Stimulated activated CD4-positive, alpha-beta T cell treated with anti-CD3 and anti-CD28 coated beads, Interleukin-15, amount 100 ng/mL, for 48 hours (primary cell): ENCODE measurements at regions not wholly inside any gene's neighbourhood (a gene's known extent, or its start where the extent isn't known, plus 50 kb on each side); places are given as distances from the start of the nearest gene placed in this dataset.
"Not testable (repeated sequence)": the region's sequence is repeated elsewhere in the genome, so short reads cannot be mapped to it uniquely, and the experiment has no call there.

ENCODE experiments used
- DNase-seq, 2 donors: peaks; one replicate each; pipeline ENCODE4 v3.0.0-alpha.2; 2020; ENCODE audit warnings: low read depth in 2 of 2

DNA sequence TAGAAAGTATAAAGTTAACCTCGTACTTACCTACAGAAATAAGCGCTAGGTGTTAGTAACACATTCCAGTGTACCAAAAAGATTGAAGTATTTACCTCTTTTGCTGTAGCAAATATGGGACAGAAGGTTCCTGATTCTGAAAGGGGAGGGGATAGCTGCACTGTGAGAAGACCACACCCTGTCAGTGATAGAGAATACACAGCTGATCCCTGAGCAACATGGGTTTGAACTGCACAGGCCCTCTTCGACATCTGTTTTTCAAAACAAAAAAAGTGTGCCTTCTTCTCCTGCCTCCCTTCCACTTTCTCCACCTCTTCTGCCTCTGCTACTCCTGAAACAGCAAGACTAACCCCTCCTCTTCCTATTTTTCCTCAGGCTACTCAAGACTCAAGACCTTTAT, 201.8 kb upstream of the SLIT2 start:
- no peak for DNase-seq

DNA sequence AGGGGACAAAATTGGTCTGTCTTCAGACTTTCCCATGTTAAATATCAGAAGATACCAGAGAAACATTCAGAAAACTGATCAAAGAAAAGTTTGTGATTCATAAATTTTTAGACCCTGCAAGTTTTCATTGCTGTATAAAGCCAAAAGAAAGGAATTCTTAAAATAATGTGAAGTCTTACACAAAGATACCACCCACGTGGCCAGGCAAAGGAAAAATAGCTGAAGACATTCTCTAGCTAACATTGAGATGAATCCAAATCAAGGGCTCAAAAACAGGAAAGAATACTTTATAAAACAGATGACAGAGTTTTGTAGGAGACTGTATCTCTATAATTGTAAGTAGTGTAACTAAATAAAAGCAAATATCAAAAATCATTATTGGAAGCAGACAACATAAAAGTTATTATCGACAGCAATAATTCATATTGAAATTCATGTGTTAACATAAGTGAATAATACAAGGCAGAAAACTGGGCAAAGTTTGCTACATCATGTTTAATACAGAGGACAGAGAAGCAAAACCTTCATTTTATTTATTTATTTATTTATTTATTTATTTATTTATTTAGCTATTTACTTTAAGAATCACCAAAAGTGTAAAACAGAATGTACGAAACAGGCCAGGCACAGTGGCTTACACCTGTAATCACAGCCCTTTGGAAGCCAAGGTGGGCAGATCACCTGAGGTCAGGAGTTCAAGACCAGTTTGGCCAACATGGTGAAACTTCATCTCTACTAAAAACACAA, 204.6 kb upstream of the SLIT2 start:
- no peak for DNase-seq

DNA sequence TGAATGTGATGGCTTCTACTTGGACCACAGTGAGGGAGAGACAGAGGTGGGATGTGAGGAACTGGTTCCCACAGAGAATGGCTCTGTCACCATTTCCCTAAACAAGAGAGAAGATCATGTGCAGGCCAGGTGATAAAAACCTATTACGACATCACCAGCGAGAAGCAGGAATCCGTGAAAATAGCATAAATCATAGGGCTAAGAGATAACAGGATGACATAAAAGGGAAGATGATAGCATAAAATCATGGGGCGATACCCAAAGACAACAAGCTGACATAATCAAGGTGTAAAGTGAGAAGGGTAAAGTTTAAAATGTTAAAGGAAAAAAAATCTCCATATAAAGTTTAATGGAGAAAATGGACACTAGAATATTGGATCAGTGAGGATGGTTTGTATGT, 205.5 kb upstream of the SLIT2 start:
- DNase-seq, result no peak

DNA sequence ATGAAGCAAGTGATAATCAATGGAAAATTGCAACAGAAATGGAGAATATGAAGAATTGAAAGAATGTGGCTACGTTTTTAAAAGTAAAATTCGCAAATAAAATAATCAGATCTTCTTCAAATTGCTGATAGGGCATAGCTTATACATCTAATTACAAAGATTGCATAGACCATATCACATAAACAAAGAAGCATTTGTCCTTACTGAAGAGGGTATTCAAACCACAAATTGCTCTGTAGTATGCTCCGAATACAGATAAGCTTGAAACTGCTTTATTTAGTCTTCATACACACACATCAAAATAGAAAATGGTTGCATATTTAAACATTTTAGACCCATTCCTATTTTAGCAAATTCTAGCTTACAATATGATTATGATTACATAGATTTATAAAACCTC, 206.7 kb upstream of the SLIT2 start:
- no peak for DNase-seq

DNA sequence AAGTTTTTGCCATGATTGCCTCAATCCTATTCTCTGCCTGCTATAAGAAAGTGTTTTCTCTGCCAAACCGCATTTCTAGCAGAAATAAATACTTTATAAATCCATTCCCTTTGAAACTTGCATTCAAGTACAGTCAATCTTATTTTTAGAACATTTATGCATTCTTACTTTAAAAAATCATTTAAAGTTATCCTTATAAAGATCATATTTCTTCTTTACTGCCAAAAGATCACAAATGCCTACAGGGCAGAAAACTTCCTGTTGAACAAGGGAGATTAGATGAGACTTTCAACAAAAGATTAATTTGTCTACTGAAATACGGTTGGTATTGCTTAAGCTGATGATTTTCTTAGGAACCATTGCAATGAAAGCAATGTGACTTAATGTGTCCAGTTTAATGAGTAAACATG, 207.2 kb upstream of the SLIT2 start:
- no peak for DNase-seq

DNA sequence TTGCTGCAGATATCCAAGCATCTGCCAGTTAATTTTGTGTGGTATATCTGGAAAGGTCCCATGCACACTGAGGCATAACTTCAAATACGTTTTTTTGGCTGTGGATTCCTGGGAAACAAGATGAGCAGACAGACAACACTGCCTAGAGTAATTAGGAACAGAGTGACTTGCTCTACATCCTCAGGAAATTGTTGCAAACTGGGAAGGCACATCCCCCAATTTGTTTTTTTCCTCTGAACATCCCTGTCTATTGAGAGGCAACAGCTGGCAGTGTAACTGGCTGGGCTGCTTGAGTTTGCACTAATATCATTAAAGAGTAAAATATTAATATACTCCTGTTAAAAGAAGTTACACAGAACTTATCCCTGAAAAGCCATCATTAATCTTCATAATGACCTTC, 207.7 kb upstream of the SLIT2 start:
- no peak for DNase-seq

DNA sequence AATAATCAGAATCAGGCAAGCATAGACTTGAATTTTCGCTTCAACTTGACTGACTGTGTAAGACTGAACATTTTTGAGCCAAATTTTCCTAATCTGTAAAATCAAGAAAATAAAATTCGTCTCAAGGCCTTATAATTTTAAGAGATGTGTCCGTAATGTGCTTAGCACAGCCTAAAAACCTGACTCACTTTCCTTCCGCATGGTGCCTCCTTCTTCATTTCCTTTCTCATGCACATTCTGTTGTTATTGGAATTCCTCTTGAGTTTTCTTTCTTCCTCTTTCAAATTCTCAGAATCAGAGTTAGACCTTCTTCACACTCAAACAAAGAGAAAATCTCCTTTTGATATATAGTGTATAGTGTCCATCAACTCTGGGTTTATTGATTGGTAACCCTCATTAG, 208.9 kb upstream of the SLIT2 start:
- DNase-seq, result no peak

DNA sequence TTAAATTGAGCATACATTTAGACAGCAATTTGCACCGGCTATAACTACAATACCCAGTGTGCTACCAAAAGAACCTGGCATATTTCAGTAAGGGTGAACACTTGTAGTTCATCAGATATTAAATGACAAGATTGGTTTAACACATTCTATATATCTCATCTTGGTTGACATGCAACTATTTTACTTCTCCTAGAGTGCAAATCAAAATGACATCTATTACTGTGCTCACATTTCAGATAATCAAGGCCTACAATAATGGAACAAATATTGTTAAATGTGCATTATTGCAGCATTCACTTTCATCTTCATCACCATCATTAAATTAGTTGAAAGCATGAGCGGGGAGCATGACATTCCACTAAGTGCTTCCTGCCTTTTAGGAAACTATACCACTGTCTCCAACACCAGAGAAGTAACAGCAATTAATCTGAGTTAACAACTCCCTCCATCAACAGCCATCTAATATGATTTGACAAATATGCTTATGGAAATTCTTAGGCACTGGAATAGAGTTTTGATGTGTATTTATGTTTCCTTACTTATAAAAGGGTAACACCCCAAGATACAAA, 209.8 kb upstream of the SLIT2 start:
- no peak for DNase-seq

DNA sequence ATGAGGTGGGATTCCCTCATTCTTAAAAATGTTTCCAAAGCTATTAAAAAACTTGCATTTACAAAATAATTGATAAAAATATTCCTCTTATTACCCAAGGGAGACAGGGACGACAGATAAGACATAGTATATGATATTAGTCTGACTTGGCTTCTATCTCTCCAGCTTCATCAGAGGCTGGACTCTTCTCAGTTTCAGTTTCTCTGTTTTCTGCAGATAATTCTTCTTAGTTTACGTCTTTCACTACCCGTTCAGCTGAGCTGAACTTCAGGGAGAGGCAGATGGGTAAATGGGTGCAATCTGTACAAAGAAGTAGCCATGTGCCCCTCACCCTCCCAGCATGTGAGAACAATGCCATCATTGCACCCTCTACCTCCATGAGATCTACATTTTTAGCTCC, 214.0 kb upstream of the SLIT2 start:
- DNase-seq, result no peak

DNA sequence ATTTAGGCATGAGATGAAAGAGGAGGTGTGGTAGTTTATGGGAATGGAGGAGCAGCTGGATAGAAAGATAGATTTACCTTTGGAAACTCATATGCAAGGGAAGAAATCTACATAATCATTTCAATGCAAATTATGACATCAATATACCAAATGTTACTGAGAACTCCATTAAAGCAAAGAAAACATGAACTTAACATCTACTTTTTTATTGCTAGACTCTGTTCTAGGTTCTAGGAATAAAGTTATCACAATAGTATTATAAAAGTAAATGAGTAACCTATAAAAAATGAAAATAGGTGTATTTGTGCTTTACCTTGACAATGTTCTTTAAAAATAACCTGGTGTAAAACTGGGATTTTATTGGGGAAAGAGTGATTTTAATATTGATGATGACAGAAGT, 221.6 kb upstream of the SLIT2 start:
- DNase-seq, result no peak

DNA sequence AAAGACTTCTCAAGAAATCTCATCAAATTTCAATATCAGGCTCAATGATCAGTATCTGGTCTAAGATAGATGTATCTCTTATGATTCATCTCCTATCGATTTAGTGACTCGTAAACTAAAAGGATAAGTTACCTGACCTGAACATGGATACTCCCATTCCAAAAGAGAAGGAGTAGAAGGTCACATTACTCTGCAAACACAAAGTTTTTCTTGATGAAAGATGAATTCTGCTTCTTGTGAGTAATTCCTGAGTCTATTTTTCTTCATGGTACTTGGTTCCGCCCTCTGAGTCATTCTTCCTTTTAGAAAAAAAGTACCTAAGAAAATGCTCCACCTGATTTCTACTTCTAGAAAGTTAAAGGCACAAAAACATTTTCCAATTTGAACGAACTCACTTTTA, 223.1 kb upstream of the SLIT2 start:
- DNase-seq, result no peak

DNA sequence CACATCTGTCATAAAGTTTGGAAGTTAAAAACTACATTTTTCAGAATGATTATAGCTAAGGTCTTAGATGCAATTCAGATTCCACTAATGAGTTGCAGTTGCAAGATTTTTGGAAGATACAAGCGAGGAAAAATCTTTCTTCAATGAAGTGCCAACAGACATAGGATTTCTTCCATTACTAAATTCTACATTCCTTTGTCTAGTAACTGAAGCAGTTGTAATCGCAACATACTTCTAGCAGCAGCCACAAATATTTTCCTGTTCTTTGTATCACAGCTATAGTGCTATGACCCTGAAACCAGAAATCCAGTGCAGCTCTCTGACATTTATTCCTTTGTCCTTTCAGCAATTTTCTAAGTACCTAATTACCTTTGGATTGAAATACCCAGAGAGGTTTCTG, 225.2 kb upstream of the SLIT2 start:
- no peak for DNase-seq

DNA sequence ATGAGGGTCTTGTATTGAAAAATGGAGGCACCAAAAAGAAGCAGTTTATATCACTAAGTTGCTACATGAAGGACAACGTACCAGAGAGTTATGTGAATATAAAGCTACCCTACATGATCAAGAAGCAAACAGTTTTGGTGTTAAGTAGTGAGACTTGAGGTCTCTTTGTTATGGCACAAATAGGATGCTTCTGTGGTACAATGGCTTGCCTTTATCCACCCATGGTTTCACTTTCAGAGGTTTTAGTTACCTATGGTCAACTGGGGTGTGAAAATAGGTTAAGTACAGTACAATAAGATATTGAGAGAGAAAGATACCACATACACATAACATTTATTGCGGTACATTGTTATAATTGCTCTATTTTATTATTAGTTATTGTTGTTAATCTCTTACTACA, 229.2 kb upstream of the SLIT2 start:
- DNase-seq, result no peak

DNA sequence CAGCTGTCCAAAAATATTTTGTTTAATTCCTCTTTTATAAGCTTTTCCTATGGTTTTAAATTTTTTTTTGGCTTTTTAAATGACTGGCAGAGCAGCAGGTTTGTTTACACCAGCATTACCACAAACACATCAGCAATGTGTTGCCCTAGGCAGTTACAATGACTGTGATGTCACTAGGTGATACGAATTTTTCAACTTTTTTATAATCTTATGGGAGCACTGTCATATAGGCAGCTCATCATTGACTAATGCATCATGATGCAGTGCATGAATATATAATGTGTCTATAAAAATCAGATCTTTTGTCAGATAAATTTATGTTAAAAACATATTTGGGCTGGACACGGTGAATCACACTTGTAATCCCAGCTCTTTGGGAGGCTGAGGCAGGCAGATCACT, 231.6 kb upstream of the SLIT2 start:
- no peak for DNase-seq

DNA sequence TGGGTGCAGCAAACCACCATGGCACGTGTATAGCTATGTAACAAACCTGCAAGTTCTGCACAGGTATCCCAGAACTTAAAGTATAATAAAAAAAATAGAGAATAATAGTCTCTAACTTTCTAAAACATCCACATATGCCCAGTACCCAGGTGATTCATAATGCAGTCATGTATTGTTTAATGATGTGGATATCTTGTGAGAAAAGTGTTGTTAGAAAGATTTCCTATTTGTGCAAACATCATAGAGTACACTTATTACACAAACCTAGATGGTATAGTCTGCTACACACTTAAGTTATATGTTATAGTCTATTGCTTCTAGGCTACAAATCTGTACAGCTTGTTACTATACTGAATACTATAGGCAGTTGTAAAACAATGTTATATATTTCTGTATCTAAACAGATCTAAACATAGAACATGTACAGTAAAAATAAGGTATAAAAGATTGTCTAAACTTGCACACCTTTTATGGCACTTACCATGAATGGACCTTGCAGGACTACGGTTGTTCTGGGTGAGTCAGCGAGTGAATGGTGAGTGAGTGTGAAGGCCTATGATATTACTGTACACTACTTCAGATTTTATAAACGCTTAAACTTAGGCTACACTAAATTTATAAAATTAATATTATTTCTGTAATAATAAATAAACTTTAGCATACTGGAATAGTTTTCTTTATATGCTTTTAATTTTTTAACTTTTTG, 232.2 kb upstream of the SLIT2 start:
- no peak for DNase-seq

DNA sequence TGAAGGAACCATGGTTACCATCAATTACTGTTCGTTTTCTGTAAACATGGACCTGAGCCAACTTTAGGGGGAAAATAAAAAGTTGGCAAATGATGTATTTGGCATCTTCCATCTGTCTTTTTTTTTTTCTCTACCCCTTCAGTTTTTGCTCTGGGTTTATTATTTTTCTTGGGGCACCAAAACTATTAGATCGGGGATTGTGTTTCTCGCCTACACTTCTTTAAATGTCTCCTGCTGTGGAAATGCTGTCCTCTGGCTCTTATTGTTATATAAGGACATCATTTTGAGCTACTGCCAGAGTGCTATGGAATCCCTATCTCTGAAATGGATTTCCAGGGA, 234.0 kb upstream of the SLIT2 start:
- no peak for DNase-seq

DNA sequence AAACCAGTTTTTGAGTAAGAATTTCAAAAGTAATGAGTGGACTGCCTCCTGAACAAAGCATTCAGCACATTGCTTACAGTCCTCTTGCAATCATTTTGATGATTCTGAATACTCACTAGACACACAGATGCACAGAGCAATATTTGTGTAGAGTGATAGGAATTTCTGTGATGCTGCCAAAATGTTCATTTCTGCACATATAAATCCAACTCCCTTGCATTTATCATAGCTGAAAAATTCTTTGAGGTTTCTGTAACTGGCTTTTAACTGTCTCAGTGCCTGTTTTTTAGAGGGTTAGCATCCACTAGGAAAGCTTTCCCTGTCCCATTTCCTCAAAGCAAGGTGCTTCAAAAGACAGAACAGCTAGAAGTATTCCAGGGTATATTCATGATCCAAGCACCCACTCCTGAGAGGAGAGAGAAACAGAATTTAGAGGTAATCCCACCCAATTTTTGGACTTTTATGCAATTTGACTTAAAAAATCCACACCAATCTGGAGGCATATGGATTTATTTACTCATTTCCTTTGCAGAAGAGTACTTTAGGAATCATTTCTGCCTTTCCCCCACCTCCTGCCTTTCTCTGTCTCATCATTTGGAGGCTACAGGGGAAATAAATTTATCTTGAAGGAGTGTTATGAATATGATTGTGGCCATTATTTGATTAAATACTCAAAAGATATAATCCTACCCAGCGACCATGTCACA, 234.5 kb upstream of the SLIT2 start:
- DNase-seq, result no peak

DNA sequence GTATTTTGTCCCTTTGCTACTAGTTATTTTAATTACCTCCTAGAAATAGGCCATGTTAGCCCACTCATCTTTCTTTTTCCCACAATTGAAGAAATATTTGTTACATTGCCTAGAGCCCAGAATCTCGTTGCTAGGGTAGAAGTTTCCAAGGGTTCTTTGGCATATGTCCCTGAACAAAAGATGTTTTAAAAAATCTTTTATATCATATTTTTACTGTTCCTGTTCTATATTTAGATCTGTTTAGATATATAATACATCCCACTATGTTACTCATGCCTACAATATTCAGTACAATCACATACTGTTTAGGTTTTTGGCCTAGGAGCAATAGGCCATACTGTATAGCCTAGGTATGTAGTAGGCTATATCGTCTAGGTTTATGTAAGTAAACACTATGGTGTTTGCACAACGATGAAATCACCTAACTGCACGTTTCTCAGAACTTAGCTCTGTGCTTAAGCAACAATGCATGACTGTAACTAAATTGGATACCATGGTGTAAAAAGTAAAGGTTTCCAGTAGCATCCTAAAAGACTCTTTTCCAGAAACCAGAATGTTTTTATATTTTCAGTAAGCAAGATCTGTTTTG, 236.0 kb upstream of the SLIT2 start:
- no peak for DNase-seq

DNA sequence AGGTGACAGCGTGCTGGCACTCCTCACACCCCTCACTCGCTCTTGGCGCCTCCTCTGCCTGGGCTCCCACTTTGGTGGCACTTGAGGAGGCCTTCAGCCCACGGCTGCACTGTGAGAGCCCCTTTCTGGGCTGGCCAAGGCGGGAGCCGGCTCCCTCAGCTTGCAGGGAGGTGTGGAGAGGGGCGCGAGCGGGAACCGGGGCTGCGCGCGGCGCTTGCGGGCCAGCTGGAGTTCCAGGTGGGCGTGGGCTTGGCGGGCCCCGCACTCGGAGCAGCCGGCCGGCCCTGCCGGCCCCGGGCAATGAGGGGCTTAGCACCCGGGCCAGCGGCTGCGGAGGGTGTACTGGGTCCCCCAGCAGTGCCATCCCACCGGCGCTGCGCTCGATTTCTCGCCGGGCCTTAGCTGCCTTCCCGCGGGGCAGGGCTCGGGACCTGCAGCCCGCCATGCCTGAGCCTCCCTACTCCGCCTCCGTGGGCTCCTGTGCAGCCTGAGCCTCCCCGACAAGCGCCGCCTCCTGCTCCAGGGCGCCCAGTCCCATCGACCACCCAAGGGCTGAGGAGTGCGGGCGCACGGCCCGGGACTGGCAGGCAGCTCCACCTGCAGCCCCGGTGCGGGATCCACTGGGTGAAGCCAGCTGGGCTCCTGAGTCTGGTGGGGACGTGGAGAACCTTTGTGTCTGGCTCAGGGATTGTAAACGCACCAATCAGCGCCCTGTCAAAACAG, 247.7 kb upstream of the SLIT2 start:
- not testable (repeated sequence) for DNase-seq

DNA sequence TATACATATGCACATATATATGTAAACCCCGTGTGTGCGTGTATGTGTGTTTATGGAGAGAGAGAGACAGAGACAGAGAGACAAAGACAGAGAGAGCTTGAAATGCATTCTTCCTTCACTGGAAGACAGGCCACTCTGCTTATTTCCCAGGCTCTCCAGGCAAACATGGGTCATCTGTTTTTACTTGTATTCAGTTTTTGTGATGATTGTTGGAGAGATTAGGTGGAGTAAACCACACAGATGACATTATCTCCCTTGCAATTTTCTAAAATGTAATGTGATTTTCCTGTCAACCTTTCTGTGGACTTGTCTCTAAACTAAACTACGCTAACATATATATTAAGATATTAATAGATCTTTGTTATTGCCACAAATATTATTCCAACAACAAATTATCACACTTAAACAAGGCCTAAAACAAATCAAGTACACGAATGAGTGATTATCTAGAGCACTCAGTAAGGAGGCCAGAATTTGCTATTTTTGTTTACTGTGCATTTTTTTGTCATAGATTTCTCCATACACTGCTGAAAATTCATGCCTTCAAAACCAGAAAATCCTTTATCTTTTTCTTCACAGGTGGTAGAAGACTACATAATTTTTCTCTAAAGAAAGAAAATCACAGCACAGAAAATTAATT, 251.8 kb upstream of the SLIT2 start:
- DNase-seq, result no peak

DNA sequence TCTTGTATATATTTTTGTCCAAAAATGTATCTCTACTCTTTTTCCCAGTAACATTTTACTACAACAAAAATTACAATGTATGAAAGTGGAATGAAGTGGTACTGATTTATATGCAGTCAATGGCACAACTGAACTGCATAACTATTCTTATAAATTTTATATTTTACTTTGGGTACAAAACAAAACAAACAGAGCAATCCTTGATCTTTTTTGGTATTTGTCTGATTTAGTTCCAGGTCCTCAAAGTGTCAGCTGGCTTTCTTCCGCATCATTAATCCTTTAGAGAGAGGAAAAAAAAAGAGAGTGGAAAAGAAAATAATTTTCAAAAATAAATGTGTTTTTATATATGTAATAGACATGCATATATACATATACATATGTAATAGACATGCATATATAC, 252.4 kb upstream of the SLIT2 start:
- no peak for DNase-seq
